ENCODE measurements at regions not wholly inside any gene's neighbourhood (a gene's known extent, or its start where the extent isn't known, plus 50 kb on each side); places are given as distances from the start of the nearest gene placed in this dataset.

DNA sequence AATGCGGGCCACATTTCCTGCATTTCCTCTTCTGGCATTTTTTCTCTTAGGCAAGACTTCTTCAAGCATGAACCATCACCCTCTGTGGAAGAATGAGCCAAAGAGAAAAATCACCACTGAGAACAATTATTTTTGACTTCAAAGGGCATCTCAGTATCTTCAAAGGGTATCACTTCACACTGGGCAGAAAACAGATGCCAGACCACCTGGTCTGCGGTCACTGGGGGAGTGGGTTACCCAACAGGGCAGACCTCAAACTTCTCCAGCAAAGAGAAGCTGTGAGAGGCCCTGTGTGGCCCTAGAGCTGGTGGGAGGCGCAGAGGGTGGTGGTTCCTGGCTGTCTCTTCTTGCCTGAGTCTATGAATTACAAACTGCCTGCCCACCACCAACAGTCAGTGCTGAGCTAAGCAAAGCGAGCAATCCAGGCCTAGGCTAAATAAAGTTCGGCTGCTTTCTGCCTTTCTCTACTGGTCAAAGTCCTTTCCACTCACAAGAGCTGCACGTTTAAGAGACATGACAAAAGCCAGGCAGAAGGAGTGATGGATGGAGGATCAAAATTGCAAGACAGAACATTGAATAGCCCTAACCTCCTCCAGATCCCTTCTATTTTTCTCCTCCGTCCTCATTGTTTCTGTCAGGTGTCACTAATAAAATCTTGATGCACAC is 602.7 kb upstream of the CDH5 start:
- CTCF ChIA-PET (ENCODE audit: low intra/inter-chr PET ratio, low total read pairs): no interaction called here

More for the DNA sequence above, 602.7 kb upstream of the CDH5 start:
- TF ChIP-seq ZSCAN9 (CRISPR knock-in tag; IDR thresholded peaks at IDR 0.05; ENCODE audit: borderline replicate concordance): no peak
- TF ChIP-seq HNF4G (IDR thresholded peaks at IDR 0.05; ENCODE audit: borderline replicate concordance, low read depth, low read length): peak; percentile 56
- no peak for TF ChIP-seq HNF4G (CRISPR knock-in tag; IDR thresholded peaks at IDR 0.05; ENCODE audit: borderline replicate concordance, low read depth)
- peak; percentile 63 for TF ChIP-seq HNF4A (CRISPR knock-in tag; IDR thresholded peaks at IDR 0.05)
- TF ChIP-seq HNF1B (CRISPR knock-in tag; IDR thresholded peaks at IDR 0.05): 0 out of 2 replicates have a peak, but pooled peaks have one; percentile 32
- TF ChIP-seq MAFK (conservative IDR thresholded peaks at IDR 0.05 in 1 of 2, IDR thresholded peaks at IDR 0.05 in 1 of 2; ENCODE audit: low read length in 2 of 2): peak in 1 of 2 experiments; percentile 52; a peak in 3 of 4 replicates
- no peak for TF ChIP-seq ZNF768 (CRISPR knock-in tag; IDR thresholded peaks at IDR 0.05)
- TF ChIP-seq MAFF (IDR thresholded peaks at IDR 0.05; ENCODE audit: low read depth, low read length): peak; percentile 32; the same call in 1 of the 2 replicates
- peak; percentile 79 for TF ChIP-seq BHLHE40 (IDR thresholded peaks at IDR 0.05; ENCODE audit: low read length)
- no peak for TF ChIP-seq ZNF441 (CRISPR knock-in tag; IDR thresholded peaks at IDR 0.05; ENCODE audit: borderline replicate concordance)
- peak; percentile 52; the same call in 1 of the 2 replicates for TF ChIP-seq ZFX (CRISPR knock-in tag; IDR thresholded peaks at IDR 0.05; ENCODE audit: low read depth)
- Histone ChIP-seq H4K20me1 (ENCODE audit: insufficient read depth, low read length) (no peaks in the 10 kb centered on the region), H3K27me3 (ENCODE audit: control insufficient read depth in 1 of 2, insufficient read depth in 2 of 2, low read length in 2 of 2) (peaks cover 0 to 2% of the 10 kb centered on the region in 2 experiments; a peak in 1 of 5 replicates), H3K27ac (ENCODE audit: extremely low read length, insufficient read depth, low read length) (no peak overlapping the region), H3K36me3 (replicated peaks in 1 of 2; ENCODE audit: control insufficient read depth in 1 of 2, insufficient read depth in 2 of 2, low read length in 2 of 2) (no peaks in the 10 kb centered on the region), H3K9ac (ENCODE audit: insufficient read depth, low read depth, low read length) (no peak overlapping the region), H2AFZ (ENCODE audit: low read length) (no peak overlapping the region), H3K9me3 (ENCODE audit: low read length) (peaks cover 3% of the 10 kb centered on the region), H3K4me1 (ENCODE audit: insufficient read depth, low read length) (peaks cover 13% of the 10 kb centered on the region), H3K79me2 (ENCODE audit: insufficient read depth, low read length) (no peaks in the 10 kb centered on the region), H3K4me3 (replicated peaks in 1 of 3; ENCODE audit: insufficient read depth in 1 of 3, low read depth in 2 of 3, low read length in 3 of 3) (no peak overlapping the region), H3K4me2 (ENCODE audit: low read depth, low read length) (peak overlapping the region; percentile 13; the same call in 1 of the 2 replicates)
- WGBS (ENCODE audit: low lambda C conversion rate): 4% methylated on average over 7 of the region's 7 CpGs
- BruUV-seq (replicated peaks): no TSS peak
- intact Hi-C loops (cut with micrococcal nuclease; ENCODE audit: unreplicated experiment): no loop called here
- in situ Hi-C loops (cut with HindIII; ENCODE audit: extremely low pct_ligation_motif_present, low pct_unique_long_range_greater_than_20kb): no loop called here
- POLR2A ChIA-PET: no interaction called here
- FAIRE-seq (peak; percentile 30), DNase-seq (ENCODE audit: low spot score) (no peak), ATAC-seq (peak; percentile 92)
